HEK293T (cell line): ENCODE measurements at regions not wholly inside any gene's neighbourhood (a gene's known extent, or its start where the extent isn't known, plus 50 kb on each side); places are given as distances from the start of the nearest gene placed in this dataset.

Source experiments
- L3MBTL2 ChIP-seq: fragments of 450-650 bp; conservative IDR thresholded peaks from 2 replicates; pipeline ENCODE4 v1.6.1; 2016; ENCODE audit warnings: mild to moderate bottlenecking
- TARDBP ChIP-seq: fragments of 450-650 bp; IDR thresholded peaks from 2 replicates; pipeline ENCODE4 v1.6.1; 2016
- ZNF384 ChIP-seq: fragments of 450-650 bp; IDR thresholded peaks from 2 replicates; pipeline ENCODE4 v1.6.1; 2016

GRCh38 chr10:128417826-128418225, 291.6 kb upstream of the MKI67 start:
- TF ChIP-seq TARDBP (no peak), L3MBTL2 (no peak), ZNF384 (no peak)
